A549 (cell line): ENCODE measurements at regions not wholly inside any gene's neighbourhood (a gene's known extent, or its start where the extent isn't known, plus 50 kb on each side); places are given as distances from the start of the nearest gene placed in this dataset.
A peak's percentile ranks its signal among the peaks of the same experiment; 100 is the strongest.

Source experiments
- ATAC-seq, 2 experiments: fragments of 200-7000 bp in 1 of 2; fragments of >200 bp in 1 of 2; cut with Nextera tagmentation in 1 of 2; cut with Tn5 transposase in 1 of 2; 3 replicates each; pipeline versions ENCODE4 v1.8.0 to v1.9.1; 2018 to 2020; ENCODE audit warnings: mild to moderate bottlenecking in 1 of 2, moderate library complexity in 1 of 2
- CTCF ChIA-PET: fragments of 300-600 bp; sonication (Branson Sonifier 250); formaldehyde crosslinking; extraction: SDS; loops from one replicate; lab custom pipeline; 2021; ENCODE audit warnings: antibody characterized with exemption, inconsistent platforms; lab: Yijun Ruan, JAX
- POLR2A ChIA-PET: fragments of 350-600 bp; formaldehyde crosslinking; extraction: SDS; loops from one replicate; lab custom pipeline; 2021; ENCODE audit warnings: antibody characterized with exemption, inconsistent platforms; lab: Yijun Ruan, JAX
- DNase-seq, 2 experiments: peaks; one replicate each; pipeline versions ENCODE4 v3.0.0 to v3.0.0-alpha.2; 2011 to 2016; ENCODE audit warnings: low read depth in 1 of 2, low spot score in 1 of 2
- FAIRE-seq: peaks from 2 replicates; lab custom pipeline; 2011; peaks lifted over from hg19 to GRCh38; lab: Jason Lieb, UNC
- H3K27ac ChIP-seq, 2 experiments: fragments of >200 bp; sonication (Bioruptor Twin); formaldehyde crosslinking; 3 replicates each; pipeline ENCODE4 v1.5.1; 2016 to 2017
- H3K4me1 ChIP-seq: fragments of >200 bp; sonication (Bioruptor Twin); formaldehyde crosslinking; 3 replicates; pipeline ENCODE4 v1.6.1; 2016
- H3K4me2 ChIP-seq: fragments of >200 bp; sonication (Bioruptor Twin); formaldehyde crosslinking; 3 replicates; pipeline ENCODE4 v1.6.1; 2016
- H3K4me3 ChIP-seq: fragments of >200 bp; sonication (Bioruptor Twin); formaldehyde crosslinking; 3 replicates; pipeline ENCODE4 v1.5.1; 2016
- H3K9me3 ChIP-seq: fragments of >200 bp; sonication (Bioruptor Twin); formaldehyde crosslinking; 3 replicates; pipeline ENCODE4 v1.6.1; 2016
- BHLHE40 ChIP-seq: IDR thresholded peaks from 2 replicates; pipeline ENCODE4 v1.6.1; 2012; ENCODE audit warnings: low read depth, low read length, inconsistent platforms
- CBX8 ChIP-seq: fragments of 200-600 bp; sonication (generic); IDR thresholded peaks from 2 replicates; pipeline ENCODE4 v1.6.1; 2016
- CHD2 ChIP-seq: fragments of 150-350 bp; IDR thresholded peaks from 2 replicates; pipeline ENCODE4 v1.6.1; 2014; ENCODE audit warnings: low read length; ENCODE audit not compliant: partially characterized antibody
- E2F6 ChIP-seq: IDR thresholded peaks from 2 replicates; pipeline ENCODE4 v1.6.1; 2012; ENCODE audit warnings: low read depth, borderline replicate concordance
- EHMT2 ChIP-seq: fragments of 200-600 bp; sonication (generic); IDR thresholded peaks from 2 replicates; pipeline ENCODE4 v1.6.1; 2016; ENCODE audit warnings: antibody characterized with exemption, low read depth, mild to moderate bottlenecking, moderate library complexity
- ELK1 ChIP-seq: fragments of 150-350 bp; IDR thresholded peaks from 2 replicates; pipeline ENCODE4 v1.6.1; 2014; ENCODE audit warnings: low read depth, mild to moderate bottlenecking, low read length
- EP300 ChIP-seq, 2 experiments: fragments of >200 bp; sonication (Bioruptor Twin); formaldehyde crosslinking; IDR thresholded peaks; 2 replicates in 1 of 2; 3 replicates in 1 of 2; pipeline ENCODE4 v1.6.1; 2016 to 2017
- ESRRA ChIP-seq: fragments of 150-350 bp; IDR thresholded peaks from 2 replicates; pipeline ENCODE4 v1.6.1; 2014; ENCODE audit warnings: mild to moderate bottlenecking, low read length, borderline replicate concordance
- FOSL2 ChIP-seq, 2 experiments: fragments of 450-650 bp in 1 of 2; fragments of >200 bp in 1 of 2; sonication (Bioruptor Twin) in 1 of 2; formaldehyde crosslinking; IDR thresholded peaks; 2 replicates each; pipeline versions ENCODE4 v1.5.0 to v1.6.1; 2016 to 2020; ENCODE audit warnings: mild to moderate bottlenecking in 1 of 2, moderate library complexity in 1 of 2
- FOXS1 ChIP-seq: fragments of 250-450 bp; sonication (Bioruptor Pico); IDR thresholded peaks from 2 replicates; pipeline ENCODE4 v1.5.0; 2020; ENCODE audit warnings: mild to moderate bottlenecking, moderate library complexity
- GATA3 ChIP-seq: IDR thresholded peaks from 2 replicates; pipeline ENCODE4 v1.6.1; 2012; ENCODE audit warnings: borderline replicate concordance
- HDAC2 ChIP-seq: fragments of 200-600 bp; sonication (generic); IDR thresholded peaks from 2 replicates; pipeline ENCODE4 v1.6.1; 2016
- HES2 ChIP-seq: fragments of >200 bp; sonication (Bioruptor Twin); formaldehyde crosslinking; IDR thresholded peaks from 2 replicates; pipeline ENCODE4 v1.6.1; 2016
- JUNB ChIP-seq: fragments of >200 bp; sonication (Bioruptor Twin); formaldehyde crosslinking; IDR thresholded peaks from 2 replicates; pipeline ENCODE4 v1.6.1; 2016
- KDM5A ChIP-seq: fragments of 200-600 bp; sonication (generic); IDR thresholded peaks from 2 replicates; pipeline ENCODE4 v1.6.1; 2016; ENCODE audit warnings: antibody characterized with exemption, mild to moderate bottlenecking
- MAFK ChIP-seq: fragments of 450-650 bp; IDR thresholded peaks from 2 replicates; pipeline ENCODE4 v1.6.1; 2014; ENCODE audit not compliant: partially characterized antibody
- MAZ ChIP-seq: fragments of 150-350 bp; IDR thresholded peaks from 2 replicates; pipeline ENCODE4 v1.6.1; 2014; ENCODE audit warnings: antibody characterized with exemption, low read depth, low read length, borderline replicate concordance
- MYC ChIP-seq: IDR thresholded peaks from 2 replicates; pipeline ENCODE4 v1.6.1; 2012; ENCODE audit warnings: mild to moderate bottlenecking, inconsistent platforms, low read length, improper control_type of control experiment, borderline replicate concordance
- NR3C1 ChIP-seq: fragments of >200 bp; sonication (Bioruptor Twin); formaldehyde crosslinking; IDR thresholded peaks from 3 replicates; pipeline ENCODE4 v1.6.1; 2017
- PBX3 ChIP-seq: IDR thresholded peaks from 2 replicates; pipeline ENCODE4 v1.6.1; 2012
- POLR2AphosphoS2 ChIP-seq: conservative IDR thresholded peaks from 2 replicates; pipeline ENCODE4 v1.6.1; 2012; ENCODE audit warnings: low read length, improper control_type of control experiment, inconsistent platforms
- RAD21 ChIP-seq, 2 experiments: fragments of >200 bp in 1 of 2; sonication (Bioruptor Twin) in 1 of 2; formaldehyde crosslinking in 1 of 2; IDR thresholded peaks in 1 of 2; conservative IDR thresholded peaks in 1 of 2; 2 replicates in 1 of 2; 3 replicates in 1 of 2; pipeline ENCODE4 v1.6.1; 2012 to 2018; ENCODE audit warnings: inconsistent platforms in 1 of 2
- RNF2 ChIP-seq: fragments of 200-600 bp; sonication (generic); IDR thresholded peaks from 2 replicates; pipeline ENCODE4 v1.6.1; 2016; ENCODE audit warnings: low read depth, mild to moderate bottlenecking, antibody characterized with exemption, moderate library complexity, borderline replicate concordance
- SREBF2 ChIP-seq: fragments of 450-650 bp; IDR thresholded peaks from 2 replicates; pipeline ENCODE4 v1.6.1; 2014; ENCODE audit warnings: mild to moderate bottlenecking, moderate library complexity
- USF2 ChIP-seq: fragments of 450-650 bp; IDR thresholded peaks from 2 replicates; pipeline ENCODE4 v1.6.1; 2014; ENCODE audit warnings: antibody characterized with exemption
- WGBS: methylation state at CpG from one replicate; pipeline ENCODE4 v1.1.6; 2017; ENCODE audit errors: missing lambda C conversion rate; 5-methylcytosine and 5-hydroxymethylcytosine counted together

DNA sequence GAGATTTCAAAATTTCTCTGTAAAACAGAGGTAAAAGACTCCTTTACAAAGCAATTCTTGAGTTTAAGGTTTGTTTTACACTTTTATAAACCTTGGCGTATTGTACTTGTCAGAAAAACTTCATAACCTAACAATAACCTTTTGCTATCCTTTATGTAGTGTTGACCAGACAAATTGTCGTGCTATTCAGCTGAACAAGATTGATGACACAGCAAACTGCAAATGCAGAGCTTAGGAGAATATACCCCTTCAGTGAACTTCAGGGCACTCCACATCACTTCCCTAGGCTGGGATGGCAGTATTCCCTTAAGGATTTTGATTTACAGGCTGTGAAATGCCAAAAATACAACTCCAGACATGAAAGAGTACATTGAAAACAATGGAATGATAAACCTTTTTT lies 89.2 kb upstream of the CDH18 start:
- no peaks in the 10 kb centered on the region for H3K9me3 ChIP-seq
- ChIA-PET CTCF (no interaction called here), POLR2A (no interaction called here)
- DNase-seq (no peak), ATAC-seq (no peak), FAIRE-seq (no peak)
- no peak overlapping the region for H3K27ac ChIP-seq
- WGBS = 25% methylated on average over 2 of the region's 2 CpGs
- no peak overlapping the region for H3K4me2 ChIP-seq
- H3K4me3 ChIP-seq = no peak overlapping the region
- TF ChIP-seq FOSL2 (IDR thresholded peaks at IDR 0.05) = no peak
- TF ChIP-seq FOSL2 (CRISPR knock-in tag; IDR thresholded peaks at IDR 0.05) = no peak
- no peak for TF ChIP-seq E2F6
- no peak for TF ChIP-seq GATA3
- no peak for TF ChIP-seq BHLHE40
- no peak for TF ChIP-seq ELK1
- peak; percentile 62 for TF ChIP-seq MAFK
- no peak for TF ChIP-seq MAZ
- no peak for TF ChIP-seq POLR2AphosphoS2
- no peaks in the 10 kb centered on the region for H3K4me1 ChIP-seq

- ChIA-PET CTCF (no interaction called here), POLR2A (no interaction called here)
- Histone ChIP-seq H3K4me2 (no peak overlapping the region), H3K27ac (no peak overlapping the region), H3K4me3 (no peak overlapping the region), H3K4me1 (no peaks in the 10 kb centered on the region), H3K9me3 (no peaks in the 10 kb centered on the region)
- FAIRE-seq (no peak), DNase-seq (no peak), ATAC-seq (no peak)
- TF ChIP-seq RNF2 (no peak), MYC (no peak), FOXS1 (CRISPR knock-in tag) (no peak), USF2 (no peak), KDM5A (no peak), SREBF2 (no peak), HDAC2 (no peak), E2F6 (no peak), CHD2 (no peak), ESRRA (no peak), ELK1 (no peak), CBX8 (no peak), JUNB (no peak), NR3C1 (no peak), HES2 (no peak), EHMT2 (no peak), PBX3 (no peak), EP300 (IDR thresholded peaks at IDR 0.05) (no peak), RAD21 (conservative IDR thresholded peaks at IDR 0.05 in 1 of 2, IDR thresholded peaks at IDR 0.05 in 1 of 2) (no peak)
- WGBS = 60% methylated on average over 5 of the region's 5 CpGs
These were observed 68.9 kb upstream of the CDH18 start for GRCh38 chr5:20056933-20057332.
